GM12878 (cell line): ENCODE measurements at regions not wholly inside any gene's neighbourhood (a gene's known extent, or its start where the extent isn't known, plus 50 kb on each side); places are given as distances from the start of the nearest gene placed in this dataset.

ENCODE experiments used
- ATAC-seq: fragments of 200-7000 bp; cut with Tn5 transposase; 3 replicates; pipeline ENCODE4 v1.9.1; 2020; ENCODE audit warnings: mild to moderate bottlenecking, moderate library complexity
- BruUV-seq: library from RNA; stranded (reverse); fragments of 400-500 nt; replicated peaks from 2 replicates; lab custom pipeline; 2021; lab: Mats Ljungman, UMichigan
- CTCF ChIA-PET: fragments of 300-600 bp; sonication (Branson Sonifier 250); formaldehyde crosslinking; extraction: SDS; loops from one replicate; lab custom pipeline; 2021; ENCODE audit warnings: inconsistent platforms; lab: Yijun Ruan, JAX
- POLR2A ChIA-PET: fragments of 350-600 bp; formaldehyde crosslinking; extraction: SDS; loops from one replicate; lab custom pipeline; 2021; ENCODE audit warnings: inconsistent platforms; lab: Charles Lee
- RAD21 ChIA-PET: fragments of 300-600 bp; sonication (Branson Sonifier 250); formaldehyde crosslinking; loops from one replicate; lab custom pipeline; 2023; ENCODE audit warnings: antibody characterized with exemption; ENCODE audit not compliant: unreplicated experiment; lab: Charles Lee
- SMC1A ChIA-PET: fragments of 300-600 bp; sonication (Branson Sonifier 250); formaldehyde crosslinking; loops from one replicate; lab custom pipeline; 2023; ENCODE audit not compliant: unreplicated experiment, uncharacterized antibody; lab: Charles Lee
- DNase-seq: peaks from one replicate; pipeline ENCODE4 v3.0.0-alpha.2; 2011; ENCODE audit warnings: low read depth, low spot score
- FAIRE-seq: peaks from 3 replicates; lab custom pipeline; 2011; peaks lifted over from hg19 to GRCh38; lab: Jason Lieb, UNC
- H2AFZ ChIP-seq: 2 replicates; pipeline ENCODE4 v1.6.0; 2011; ENCODE audit warnings: low read depth, low read length, control low read depth; ENCODE audit not compliant: control insufficient read depth
- H3K27ac ChIP-seq: 2 replicates; pipeline ENCODE4 v1.5.1; 2011; ENCODE audit warnings: control low read depth; ENCODE audit not compliant: control insufficient read depth, insufficient read depth
- H3K27me3 ChIP-seq, 2 experiments: replicated peaks in 1 of 2; 2 replicates each; pipeline versions ENCODE4 v1.6.0 to v1.6.1; 2011; ENCODE audit warnings: low read length in 1 of 2; ENCODE audit not compliant: control insufficient read depth in 2 of 2, insufficient read depth in 2 of 2
- H3K36me3 ChIP-seq, 2 experiments: 2 replicates each; pipeline ENCODE4 v1.5.1; 2011; ENCODE audit warnings: low read length in 1 of 2; ENCODE audit not compliant: control insufficient read depth in 2 of 2, insufficient read depth in 2 of 2
- H3K4me1 ChIP-seq: 2 replicates; pipeline ENCODE4 v1.6.1; 2011; ENCODE audit warnings: mild to moderate bottlenecking, low read length, moderate library complexity, mixed read lengths; ENCODE audit not compliant: control insufficient read depth, insufficient read depth
- H3K4me2 ChIP-seq: 2 replicates; pipeline ENCODE4 v1.6.0; 2011; ENCODE audit warnings: control low read depth; ENCODE audit not compliant: control insufficient read depth, insufficient read depth
- H3K4me3 ChIP-seq: fragments of 200-600 bp; sonication (generic); 2 replicates; pipeline ENCODE4 v1.5.1; 2016
- H3K79me2 ChIP-seq: 2 replicates; pipeline ENCODE4 v1.6.0; 2011; ENCODE audit warnings: low read length; ENCODE audit not compliant: control insufficient read depth, insufficient read depth
- H3K9ac ChIP-seq: 2 replicates; pipeline ENCODE4 v1.8.0; 2011; ENCODE audit warnings: low read length, control low read depth, mixed read lengths; ENCODE audit not compliant: control insufficient read depth, insufficient read depth
- H3K9me3 ChIP-seq: replicated peaks from 3 replicates; pipeline ENCODE4 v1.5.1; 2011; ENCODE audit warnings: mild to moderate bottlenecking, low read length; ENCODE audit not compliant: control insufficient read depth, insufficient read depth
- H4K20me1 ChIP-seq: 2 replicates; pipeline ENCODE4 v1.6.0; 2011; ENCODE audit not compliant: control insufficient read depth, insufficient read depth
- CUX1 ChIP-seq: IDR thresholded peaks from 2 replicates; pipeline ENCODE4 v1.6.1; 2012; ENCODE audit warnings: improper control_type of control experiment, low read depth, low read length; ENCODE audit not compliant: insufficient replicate concordance
- HCFC1 ChIP-seq: fragments of 150-350 bp; IDR thresholded peaks from 2 replicates; pipeline ENCODE4 v1.6.1; 2014; ENCODE audit warnings: low read length
- HDGF ChIP-seq: fragments of 450-650 bp; IDR thresholded peaks from 2 replicates; pipeline ENCODE4 v1.6.1; 2016; ENCODE audit warnings: antibody characterized with exemption
- IRF5 ChIP-seq: fragments of 450-650 bp; IDR thresholded peaks from 2 replicates; pipeline ENCODE4 v1.6.1; 2017; ENCODE audit warnings: borderline replicate concordance
- MEF2A ChIP-seq: IDR thresholded peaks from 2 replicates; pipeline ENCODE4 v1.6.1; 2011; ENCODE audit warnings: low read depth, mild to moderate bottlenecking, low read length, moderate library complexity; ENCODE audit not compliant: insufficient read depth
- NFYB ChIP-seq: IDR thresholded peaks from 2 replicates; pipeline ENCODE4 v1.6.1; 2011; ENCODE audit warnings: low read depth, mild to moderate bottlenecking, low read length, improper control_type of control experiment, moderate library complexity; ENCODE audit not compliant: insufficient read depth
- NR2C1 ChIP-seq: fragments of 450-650 bp; IDR thresholded peaks from 2 replicates; pipeline ENCODE4 v1.6.1; 2017; ENCODE audit warnings: antibody characterized with exemption, mild to moderate bottlenecking, moderate library complexity
- NR2C2 ChIP-seq: IDR thresholded peaks from 2 replicates; pipeline ENCODE4 v1.6.1; 2011; ENCODE audit warnings: borderline replicate concordance, low read depth; ENCODE audit not compliant: control insufficient read depth, insufficient read length
- NRF1 ChIP-seq: conservative IDR thresholded peaks from 2 replicates; pipeline ENCODE4 v1.6.1; 2011; ENCODE audit warnings: mild to moderate bottlenecking, low read depth, low read length, improper control_type of control experiment
- POU2F2 ChIP-seq: IDR thresholded peaks from 3 replicates; pipeline ENCODE4 v1.6.1; 2011; ENCODE audit warnings: low read depth, mild to moderate bottlenecking, low read length, borderline replicate concordance
- USF1 ChIP-seq: IDR thresholded peaks from 2 replicates; pipeline ENCODE4 v1.6.1; 2011; ENCODE audit warnings: borderline replicate concordance, low read depth, mild to moderate bottlenecking, moderate library complexity, mixed read lengths, low read length; ENCODE audit not compliant: insufficient read depth; ENCODE audit errors: extremely low read length
- ZBED1 ChIP-seq: IDR thresholded peaks from 2 replicates; pipeline ENCODE4 v1.6.1; 2016; ENCODE audit warnings: borderline replicate concordance
- WGBS: methylation state at CpG from one replicate; pipeline ENCODE4 v1.1.6; 2016; ENCODE audit warnings: low lambda C conversion rate; ENCODE audit not compliant: insufficient replicate concordance, insufficient coverage; ENCODE audit errors: missing lambda C conversion rate; 5-methylcytosine and 5-hydroxymethylcytosine counted together
- in situ Hi-C: fragments of 300-500 bp; cut with MboI; formaldehyde crosslinking; loops from 9 replicates; pipeline ENCODE4 v1.14.3; 2018; ENCODE audit warnings: mixed read lengths
- intact Hi-C: fragments of 100-400 bp; cut with micrococcal nuclease; formaldehyde crosslinking; loops from one replicate; pipeline ENCODE4 v1.14.2; 2022; ENCODE audit not compliant: unreplicated experiment

- DNase-seq (no peak), ATAC-seq (no peak), FAIRE-seq (no peak)
- Histone ChIP-seq H3K9me3 (no peaks in the 10 kb centered on the region), H3K4me1 (peaks cover 12% of the 10 kb centered on the region), H3K4me2 (no peak overlapping the region), H3K36me3 (no peaks in the 10 kb centered on the region), H3K9ac (no peak overlapping the region), H3K4me3 (no peak overlapping the region), H3K27me3 (no peaks in the 10 kb centered on the region), H4K20me1 (no peaks in the 10 kb centered on the region), H3K79me2 (no peaks in the 10 kb centered on the region), H2AFZ (no peak overlapping the region), H3K27ac (no peak overlapping the region)
- no peak for TF ChIP-seq NR2C1
- no peak for TF ChIP-seq HDGF
- no peak for TF ChIP-seq IRF5
- TF ChIP-seq POU2F2 = no peak
- no peak for TF ChIP-seq NFYB
- no peak for TF ChIP-seq ZBED1
- TF ChIP-seq HCFC1 = no peak
- no peak for TF ChIP-seq USF1
- no peak for TF ChIP-seq NR2C2
- no peak for TF ChIP-seq MEF2A
- no peak for TF ChIP-seq NRF1
- TF ChIP-seq CUX1 = no peak
- intact Hi-C loops = no loop called here
- in situ Hi-C loops = no loop called here
- no TSS peak for BruUV-seq
- ChIA-PET POLR2A (interaction anchor here (0.6 to 0.7 kb wide), 3 partner anchors 21 to 1136 kb away, joined by 4 to 5 read pairs (median 4); no protein-coding TSS in a partner anchor), SMC1A (interaction anchor here (1.1 to 2.1 kb wide), 3 partner anchors 11 to 143 kb away, joined by 3 to 5 read pairs (median 5); no protein-coding TSS in a partner anchor), RAD21 (interaction anchor here (0.7 kb wide), 1 partner anchor 52 kb away, joined by 5 read pairs; the partner anchor contains the start of gene EIF3M), CTCF (interaction anchor here (0.7 to 1.1 kb wide), 3 partner anchors 32 to 158 kb away, joined by 3 to 4 read pairs (median 3); no protein-coding TSS in a partner anchor)
- WGBS = 89% methylated on average over 2 of the region's 2 CpGs
Observed at GRCh38 chr11:32531528-32531927, 52.1 kb upstream of the EIF3M start.
